ENCODE measurements at regions not wholly inside any gene's neighbourhood (a gene's known extent, or its start where the extent isn't known, plus 50 kb on each side); places are given as distances from the start of the nearest gene placed in this dataset.

DNA sequence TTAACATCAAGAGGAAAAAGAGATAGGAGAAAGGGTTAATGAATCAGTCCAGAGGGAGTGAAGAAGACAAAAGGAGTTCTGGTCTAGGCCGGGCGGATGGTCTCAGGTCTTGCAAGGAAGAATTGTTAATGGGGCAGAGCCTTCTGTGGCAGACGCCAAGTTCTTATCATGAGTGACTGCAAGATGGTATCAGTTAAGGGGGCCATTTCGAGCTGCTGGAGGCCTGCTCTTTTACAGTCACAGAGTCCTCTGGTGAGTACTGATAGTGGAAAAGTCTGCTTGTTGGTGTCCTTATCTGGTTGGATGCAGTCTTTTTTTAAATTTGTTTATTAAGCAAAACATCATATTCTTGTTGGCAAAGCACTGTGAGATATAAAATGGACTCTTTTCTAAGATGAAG lies 590.9 kb upstream of the SGCG start:
- H3K27ac ChIP-seq (ENCODE audit: poor library complexity, severe bottlenecking), result no peak overlapping the region
- H3K9me3 ChIP-seq (ENCODE audit: severe bottlenecking), result no peaks in the 10 kb centered on the region
- peaks cover 14% of the 10 kb centered on the region for H3K27me3 ChIP-seq (ENCODE audit: insufficient read depth, poor library complexity, severe bottlenecking)
- no peaks in the 10 kb centered on the region for H3K4me1 ChIP-seq (ENCODE audit: insufficient read depth, poor library complexity, severe bottlenecking)
- TF ChIP-seq CTCF (IDR thresholded peaks at IDR 0.05; ENCODE audit: poor library complexity, severe bottlenecking), result no peak
- DNase-seq (ENCODE audit: low spot score) (no peak), ATAC-seq (ENCODE audit: low read depth) (no peak)
- H3K4me3 ChIP-seq (ENCODE audit: severe bottlenecking), result no peak overlapping the region
- H3K36me3 ChIP-seq (ENCODE audit: low read depth), result no peaks in the 10 kb centered on the region

DNA sequence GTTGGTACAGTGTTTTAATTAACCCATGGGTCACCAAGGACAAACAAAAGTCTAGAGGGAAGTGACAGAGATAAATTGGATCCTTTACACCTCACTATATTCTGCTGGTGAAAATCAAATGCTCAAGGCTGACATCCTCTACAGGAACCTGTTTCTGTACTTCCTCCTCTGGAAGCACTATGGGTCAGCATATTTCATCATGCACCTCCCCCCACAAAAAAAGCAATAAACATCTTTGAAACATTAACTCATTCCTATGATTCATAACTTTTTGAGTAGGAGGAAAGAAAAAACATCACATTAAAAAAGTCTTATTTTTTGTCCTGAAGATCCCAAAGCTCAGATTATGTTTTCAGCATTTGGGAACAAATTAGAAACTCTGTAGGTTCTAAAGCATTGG lies 588.3 kb upstream of the SGCG start:
- H3K9me3 ChIP-seq (ENCODE audit: severe bottlenecking), result no peaks in the 10 kb centered on the region
- H3K36me3 ChIP-seq (ENCODE audit: low read depth), result no peaks in the 10 kb centered on the region
- H3K27ac ChIP-seq (ENCODE audit: poor library complexity, severe bottlenecking), result no peak overlapping the region
- no peak for TF ChIP-seq CTCF (IDR thresholded peaks at IDR 0.05; ENCODE audit: poor library complexity, severe bottlenecking)
- peaks cover 28% of the 10 kb centered on the region for H3K27me3 ChIP-seq (ENCODE audit: insufficient read depth, poor library complexity, severe bottlenecking)
- H3K4me1 ChIP-seq (ENCODE audit: insufficient read depth, poor library complexity, severe bottlenecking), result no peaks in the 10 kb centered on the region
- H3K4me3 ChIP-seq (ENCODE audit: severe bottlenecking), result no peak overlapping the region
- DNase-seq (ENCODE audit: low spot score) (no peak), ATAC-seq (ENCODE audit: low read depth) (no peak)

DNA sequence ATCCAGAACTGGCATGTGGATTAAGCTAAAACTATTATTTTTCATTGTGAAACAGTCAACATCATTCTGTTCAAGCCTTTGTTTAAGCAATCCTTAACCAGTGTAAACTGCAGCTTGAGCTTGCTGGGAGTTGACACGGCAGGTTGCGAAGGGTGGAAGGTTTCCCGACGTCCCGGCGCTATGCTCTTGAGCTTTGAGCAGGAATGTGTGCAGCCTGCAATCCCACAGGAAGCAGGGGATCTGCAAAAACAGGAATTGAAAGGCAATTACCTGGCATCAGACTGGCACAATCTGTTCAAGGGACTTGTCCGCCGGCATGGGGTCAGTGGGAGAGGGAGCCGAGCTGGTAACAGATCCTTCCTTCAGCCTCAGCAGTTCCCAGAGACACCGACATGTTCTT lies 586.7 kb upstream of the SGCG start:
- no peaks in the 10 kb centered on the region for H3K9me3 ChIP-seq (ENCODE audit: severe bottlenecking)
- H3K36me3 ChIP-seq (ENCODE audit: low read depth), result no peaks in the 10 kb centered on the region
- peaks cover 28% of the 10 kb centered on the region for H3K27me3 ChIP-seq (ENCODE audit: insufficient read depth, poor library complexity, severe bottlenecking)
- H3K27ac ChIP-seq (ENCODE audit: poor library complexity, severe bottlenecking), result no peak overlapping the region
- no peak overlapping the region for H3K4me3 ChIP-seq (ENCODE audit: severe bottlenecking)
- H3K4me1 ChIP-seq (ENCODE audit: insufficient read depth, poor library complexity, severe bottlenecking), result no peaks in the 10 kb centered on the region
- ATAC-seq (ENCODE audit: low read depth), result no peak
- no peak for TF ChIP-seq CTCF (IDR thresholded peaks at IDR 0.05; ENCODE audit: poor library complexity, severe bottlenecking)
- no peak for DNase-seq (ENCODE audit: low spot score)

GRCh38 chr13:22596171-22596863 lies 584.5 kb upstream of the SGCG start:
- no peak overlapping the region for H3K27ac ChIP-seq (ENCODE audit: poor library complexity, severe bottlenecking)
- no peak for DNase-seq (ENCODE audit: low spot score)
- no peaks in the 10 kb centered on the region for H3K4me1 ChIP-seq (ENCODE audit: insufficient read depth, poor library complexity, severe bottlenecking)

More at GRCh38 chr13:22596171-22596863, 584.5 kb upstream of the SGCG start:
- Histone ChIP-seq H3K4me3 (ENCODE audit: severe bottlenecking) (no peak overlapping the region), H3K36me3 (ENCODE audit: low read depth) (no peaks in the 10 kb centered on the region), H3K9me3 (ENCODE audit: severe bottlenecking) (no peaks in the 10 kb centered on the region), H3K27me3 (ENCODE audit: insufficient read depth, poor library complexity, severe bottlenecking) (peaks cover 28% of the 10 kb centered on the region)
- TF ChIP-seq CTCF (IDR thresholded peaks at IDR 0.05; ENCODE audit: poor library complexity, severe bottlenecking), result no peak
- ATAC-seq (ENCODE audit: low read depth), result no peak
